ENCODE measurements at regions not wholly inside any gene's neighbourhood (a gene's known extent, or its start where the extent isn't known, plus 50 kb on each side); places are given as distances from the start of the nearest gene placed in this dataset.

DNA sequence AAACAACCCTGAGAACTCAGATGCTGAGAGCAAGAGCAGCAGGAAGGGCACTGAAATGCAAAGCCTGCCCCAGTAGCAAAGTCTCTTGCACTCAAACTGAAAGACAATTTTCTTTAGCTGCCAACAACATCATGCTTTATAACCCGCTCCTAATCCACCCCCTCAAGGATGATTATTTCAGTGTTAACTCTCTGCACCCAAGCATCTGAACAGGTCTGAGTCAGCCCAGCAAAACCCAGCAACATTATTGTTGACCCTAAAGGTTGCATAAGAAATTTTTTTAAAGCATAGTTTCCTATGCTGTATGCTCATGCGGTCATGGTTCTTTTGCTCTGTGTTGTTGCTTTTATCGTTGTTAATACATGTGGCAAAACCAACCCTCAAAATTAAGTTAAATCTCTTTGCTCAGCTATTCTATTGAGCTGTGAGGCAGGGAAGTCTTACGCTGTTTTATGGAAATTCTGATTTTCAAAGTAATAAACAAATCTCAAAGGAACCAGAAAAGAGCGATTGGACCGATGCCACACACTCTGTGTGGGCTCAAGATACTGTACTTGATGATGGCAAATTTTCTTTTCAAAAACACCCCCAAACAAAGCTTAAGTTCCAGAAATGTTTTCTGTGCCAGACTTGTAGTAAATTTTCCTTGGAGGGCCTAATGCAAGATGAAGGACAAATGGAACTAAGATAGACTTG lies 440.6 kb upstream of the MPDZ start:
- H4K20me1 ChIP-seq (ENCODE audit: control insufficient read depth, insufficient read depth, low read length, poor library complexity, severe bottlenecking) = no peaks in the 10 kb centered on the region
- intact Hi-C loops (cut with micrococcal nuclease) = no loop called here
- TF ChIP-seq, protein P1, sequence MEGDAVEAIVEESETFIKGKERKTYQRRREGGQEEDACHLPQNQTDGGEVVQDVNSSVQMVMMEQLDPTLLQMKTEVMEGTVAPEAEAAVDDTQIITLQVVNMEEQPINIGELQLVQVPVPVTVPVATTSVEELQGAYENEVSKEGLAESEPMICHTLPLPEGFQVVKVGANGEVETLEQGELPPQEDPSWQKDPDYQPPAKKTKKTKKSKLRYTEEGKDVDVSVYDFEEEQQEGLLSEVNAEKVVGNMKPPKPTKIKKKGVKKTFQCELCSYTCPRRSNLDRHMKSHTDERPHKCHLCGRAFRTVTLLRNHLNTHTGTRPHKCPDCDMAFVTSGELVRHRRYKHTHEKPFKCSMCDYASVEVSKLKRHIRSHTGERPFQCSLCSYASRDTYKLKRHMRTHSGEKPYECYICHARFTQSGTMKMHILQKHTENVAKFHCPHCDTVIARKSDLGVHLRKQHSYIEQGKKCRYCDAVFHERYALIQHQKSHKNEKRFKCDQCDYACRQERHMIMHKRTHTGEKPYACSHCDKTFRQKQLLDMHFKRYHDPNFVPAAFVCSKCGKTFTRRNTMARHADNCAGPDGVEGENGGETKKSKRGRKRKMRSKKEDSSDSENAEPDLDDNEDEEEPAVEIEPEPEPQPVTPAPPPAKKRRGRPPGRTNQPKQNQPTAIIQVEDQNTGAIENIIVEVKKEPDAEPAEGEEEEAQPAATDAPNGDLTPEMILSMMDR (IDR thresholded peaks at IDR 0.05) = no peak
- no peak for TF ChIP-seq EZH2 (IDR thresholded peaks at IDR 0.05; ENCODE audit: borderline replicate concordance, insufficient read depth, low read depth, low read length, poor library complexity, severe bottlenecking)
- ChIA-PET CTCF (no interaction called here), POLR2A (no interaction called here)
- H3K4me2 ChIP-seq (replicated peaks; ENCODE audit: low read depth, low read length, poor library complexity, severe bottlenecking) = no peak overlapping the region
- no peaks in the 10 kb centered on the region for H3K36me3 ChIP-seq (replicated peaks in 1 of 2; ENCODE audit: control extremely low read depth in 1 of 2, control insufficient read depth in 1 of 2, extremely low read depth in 1 of 2, insufficient read depth in 2 of 2, low read length in 1 of 2)
- H3K27ac ChIP-seq (ENCODE audit: low read length in 2 of 2) = no peak overlapping the region
- H3K9ac ChIP-seq (ENCODE audit: low read length) = no peak overlapping the region
- H3K4me1 ChIP-seq (ENCODE audit: control insufficient read depth in 2 of 2, insufficient read depth in 2 of 2, low read length in 2 of 2) = no peaks in the 10 kb centered on the region
- H3K79me2 ChIP-seq (ENCODE audit: control insufficient read depth, insufficient read depth, low read length) = no peaks in the 10 kb centered on the region
- Mint-ChIP-seq H3K4me3 (no peak overlapping the region), H3K9me3 (ENCODE audit: insufficient read depth) (no peaks in the 10 kb centered on the region), H3K27me3 (no peaks in the 10 kb centered on the region), H3K27ac (no peak overlapping the region), H3K4me1 (no peaks in the 10 kb centered on the region)
- no peak overlapping the region for H3K4me3 ChIP-seq (ENCODE audit: control extremely low read depth in 1 of 5, extremely low read depth in 1 of 5, insufficient read depth in 1 of 5, low read depth in 2 of 5, low read length in 4 of 5)
- WGBS (ENCODE audit: insufficient coverage) = 100% methylated on average over 1 of the region's 6 CpGs
- H3K9me3 ChIP-seq (ENCODE audit: control extremely low read depth in 1 of 3, control insufficient read depth in 2 of 3, insufficient read depth in 1 of 3, low read length in 2 of 3) = no peaks in the 10 kb centered on the region
- DNase-seq (no peak), ATAC-seq (ENCODE audit: low read depth) (no peak)
- no peak overlapping the region for H2AFZ ChIP-seq (ENCODE audit: insufficient read depth, low read depth, low read length, poor library complexity, severe bottlenecking)
- H3K27me3 ChIP-seq (replicated peaks in 1 of 4; ENCODE audit: control extremely low read depth in 1 of 4, control insufficient read depth in 3 of 4, insufficient read depth in 4 of 4, low read length in 3 of 4) = no peaks in the 10 kb centered on the region

DNA sequence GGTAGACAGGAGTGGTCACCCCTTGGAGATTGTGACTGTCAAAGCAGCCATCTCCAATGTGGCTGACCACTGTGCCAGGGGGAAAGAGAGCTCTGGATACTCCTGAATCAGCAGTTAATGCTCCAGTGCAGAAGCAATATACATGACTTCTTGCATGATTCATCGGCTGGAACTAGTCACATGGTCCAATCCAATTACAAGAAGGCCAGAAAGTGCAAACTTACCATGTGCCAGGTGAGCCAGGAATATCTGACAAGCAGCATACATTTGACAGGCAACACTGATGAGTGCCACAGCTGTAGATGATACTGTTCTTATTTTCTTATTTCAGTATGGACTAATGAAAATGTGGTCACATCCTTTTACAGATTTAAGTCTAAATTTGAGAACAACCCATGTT lies 440.0 kb upstream of the MPDZ start:
- DNase-seq = no peak
- Histone ChIP-seq H3K27ac (ENCODE audit: low read length in 2 of 2) (no peak overlapping the region), H3K36me3 (replicated peaks in 1 of 2; ENCODE audit: control extremely low read depth in 1 of 2, control insufficient read depth in 1 of 2, extremely low read depth in 1 of 2, insufficient read depth in 2 of 2, low read length in 1 of 2) (no peaks in the 10 kb centered on the region), H3K9ac (ENCODE audit: low read length) (no peak overlapping the region), H3K27me3 (replicated peaks in 1 of 4; ENCODE audit: control extremely low read depth in 1 of 4, control insufficient read depth in 3 of 4, insufficient read depth in 4 of 4, low read length in 3 of 4) (no peaks in the 10 kb centered on the region), H3K79me2 (ENCODE audit: control insufficient read depth, insufficient read depth, low read length) (no peaks in the 10 kb centered on the region), H3K4me1 (ENCODE audit: control insufficient read depth in 2 of 2, insufficient read depth in 2 of 2, low read length in 2 of 2) (no peaks in the 10 kb centered on the region), H3K4me3 (ENCODE audit: control extremely low read depth in 1 of 5, extremely low read depth in 1 of 5, insufficient read depth in 1 of 5, low read depth in 2 of 5, low read length in 4 of 5) (no peak overlapping the region), H4K20me1 (ENCODE audit: control insufficient read depth, insufficient read depth, low read length, poor library complexity, severe bottlenecking) (no peaks in the 10 kb centered on the region), H3K9me3 (ENCODE audit: control extremely low read depth in 1 of 3, control insufficient read depth in 2 of 3, insufficient read depth in 1 of 3, low read length in 2 of 3) (no peaks in the 10 kb centered on the region), H2AFZ (ENCODE audit: insufficient read depth, low read depth, low read length, poor library complexity, severe bottlenecking) (no peak overlapping the region), H3K4me2 (replicated peaks; ENCODE audit: low read depth, low read length, poor library complexity, severe bottlenecking) (no peak overlapping the region)
- TF ChIP-seq, protein P1 (IDR thresholded peaks at IDR 0.05) = no peak
- TF ChIP-seq EZH2 (IDR thresholded peaks at IDR 0.05; ENCODE audit: borderline replicate concordance, insufficient read depth, low read depth, low read length, poor library complexity, severe bottlenecking) = no peak
- no peak for ATAC-seq (ENCODE audit: low read depth)
- H3K4me3 Mint-ChIP-seq = no peak overlapping the region
- CTCF ChIA-PET = no interaction called here
- POLR2A ChIA-PET = no interaction called here
- H3K4me1 Mint-ChIP-seq = no peaks in the 10 kb centered on the region
- no peaks in the 10 kb centered on the region for H3K27me3 Mint-ChIP-seq
- no peaks in the 10 kb centered on the region for H3K9me3 Mint-ChIP-seq (ENCODE audit: insufficient read depth)
- H3K27ac Mint-ChIP-seq = no peak overlapping the region
- intact Hi-C loops (cut with micrococcal nuclease) = no loop called here
- 75% methylated on average over 1 of the region's 1 CpG for WGBS (ENCODE audit: insufficient coverage)

Measured in B cell (primary cell).